Duodenal mucosa (tissue), 2 donors: ENCODE measurements at regions not wholly inside any gene's neighbourhood (a gene's known extent, or its start where the extent isn't known, plus 50 kb on each side); places are given as distances from the start of the nearest gene placed in this dataset.

Experiments used
- H3K27ac ChIP-seq: one replicate; pipeline ENCODE4 v1.7.0; 2013; ENCODE audit warnings: low read depth, low read length
- H3K27me3 ChIP-seq, 2 donors: one replicate each; pipeline ENCODE4 v1.7.0; 2013; ENCODE audit warnings: low read length in 2 of 2, control low read depth in 1 of 2; ENCODE audit not compliant: insufficient read depth in 2 of 2, control insufficient read depth in 1 of 2
- H3K36me3 ChIP-seq, 2 donors: one replicate each; pipeline ENCODE4 v1.7.0; 2013; ENCODE audit warnings: low read length in 2 of 2, control low read depth in 1 of 2; ENCODE audit not compliant: insufficient read depth in 2 of 2, control insufficient read depth in 1 of 2
- H3K4me1 ChIP-seq, 2 donors: one replicate each; pipeline ENCODE4 v1.7.0; 2013; ENCODE audit warnings: low read length in 2 of 2, control low read depth in 1 of 2; ENCODE audit not compliant: insufficient read depth in 2 of 2, control insufficient read depth in 1 of 2
- H3K4me3 ChIP-seq, 2 donors: one replicate each; pipeline ENCODE4 v1.7.0; 2013; ENCODE audit warnings: low read length in 2 of 2, low read depth in 1 of 2
- H3K9ac ChIP-seq, 2 donors: one replicate each; pipeline ENCODE4 v1.7.0; 2013; ENCODE audit warnings: low read length in 2 of 2, low read depth in 1 of 2
- H3K9me3 ChIP-seq, 2 donors: one replicate each; pipeline ENCODE4 v1.7.0; 2013; ENCODE audit warnings: low read length in 2 of 2, control low read depth in 1 of 2; ENCODE audit not compliant: control insufficient read depth in 1 of 2

- Histone ChIP-seq H3K4me3 (no peak overlapping the region), H3K9me3 (no peaks in the 10 kb centered on the region), H3K27me3 (no peaks in the 10 kb centered on the region), H3K27ac (no peak overlapping the region), H3K4me1 (no peaks in the 10 kb centered on the region), H3K36me3 (no peaks in the 10 kb centered on the region), H3K9ac (no peak overlapping the region)
These were observed 108.4 kb upstream of the SDK1 start for GRCh38 chr7:3192669-3193068.

- no peaks in the 10 kb centered on the region for H3K27me3 ChIP-seq
- H3K36me3 ChIP-seq: no peaks in the 10 kb centered on the region
- no peaks in the 10 kb centered on the region for H3K9me3 ChIP-seq
- no peak overlapping the region for H3K27ac ChIP-seq
- H3K4me3 ChIP-seq: no peak overlapping the region
- H3K4me1 ChIP-seq: no peaks in the 10 kb centered on the region
- H3K9ac ChIP-seq: no peak overlapping the region
These were observed 107.5 kb upstream of the SDK1 start for GRCh38 chr7:3193379-3194120.

GRCh38 chr7:3194501-3195141 lies 106.4 kb upstream of the SDK1 start:
- Histone ChIP-seq H3K9ac (no peak overlapping the region), H3K4me1 (no peaks in the 10 kb centered on the region), H3K27me3 (no peaks in the 10 kb centered on the region), H3K4me3 (no peak overlapping the region), H3K9me3 (no peaks in the 10 kb centered on the region), H3K27ac (no peak overlapping the region), H3K36me3 (no peaks in the 10 kb centered on the region)

GRCh38 chr7:3195160-3195559 lies 105.9 kb upstream of the SDK1 start:
- H3K27me3 ChIP-seq: no peaks in the 10 kb centered on the region
- H3K27ac ChIP-seq: no peak overlapping the region
- no peak overlapping the region for H3K9ac ChIP-seq
- no peaks in the 10 kb centered on the region for H3K4me1 ChIP-seq
- H3K9me3 ChIP-seq: no peaks in the 10 kb centered on the region
- H3K4me3 ChIP-seq: no peak overlapping the region
- H3K36me3 ChIP-seq: no peaks in the 10 kb centered on the region

- H3K4me3 ChIP-seq: no peak overlapping the region
- peaks cover 0 to 8% of the 10 kb centered on the region in 2 donors for H3K4me1 ChIP-seq
- H3K9me3 ChIP-seq: no peaks in the 10 kb centered on the region
- no peak overlapping the region for H3K9ac ChIP-seq
- H3K36me3 ChIP-seq: no peaks in the 10 kb centered on the region
- no peaks in the 10 kb centered on the region for H3K27me3 ChIP-seq
- no peak overlapping the region for H3K27ac ChIP-seq
These were observed 104.2 kb upstream of the SDK1 start for GRCh38 chr7:3196629-3197400.

GRCh38 chr7:3197567-3198213 lies 103.4 kb upstream of the SDK1 start:
- Histone ChIP-seq H3K9ac (no peak overlapping the region), H3K27ac (no peak overlapping the region), H3K4me1 (peaks cover 0 to 13% of the 10 kb centered on the region in 2 donors), H3K36me3 (no peaks in the 10 kb centered on the region), H3K4me3 (no peak overlapping the region), H3K27me3 (no peaks in the 10 kb centered on the region), H3K9me3 (no peaks in the 10 kb centered on the region)

GRCh38 chr7:3198316-3198715 lies 102.7 kb upstream of the SDK1 start:
- H3K4me1 ChIP-seq: peaks cover 0 to 13% of the 10 kb centered on the region in 2 donors
- no peak overlapping the region for H3K4me3 ChIP-seq
- H3K9ac ChIP-seq: no peak overlapping the region
- no peaks in the 10 kb centered on the region for H3K27me3 ChIP-seq
- no peak overlapping the region for H3K27ac ChIP-seq
- no peaks in the 10 kb centered on the region for H3K9me3 ChIP-seq
- no peaks in the 10 kb centered on the region for H3K36me3 ChIP-seq

GRCh38 chr7:3200504-3200903 lies 100.5 kb upstream of the SDK1 start:
- Histone ChIP-seq H3K27ac (no peak overlapping the region), H3K4me3 (no peak overlapping the region), H3K4me1 (peaks cover 0 to 13% of the 10 kb centered on the region in 2 donors), H3K9me3 (no peaks in the 10 kb centered on the region), H3K27me3 (no peaks in the 10 kb centered on the region), H3K36me3 (no peaks in the 10 kb centered on the region), H3K9ac (no peak overlapping the region)

- Histone ChIP-seq H3K4me3 (no peak overlapping the region), H3K4me1 (peaks cover 0 to 13% of the 10 kb centered on the region in 2 donors), H3K27me3 (no peaks in the 10 kb centered on the region), H3K36me3 (no peaks in the 10 kb centered on the region), H3K9ac (no peak overlapping the region), H3K27ac (no peak overlapping the region), H3K9me3 (no peaks in the 10 kb centered on the region)
These were observed 99.7 kb upstream of the SDK1 start for GRCh38 chr7:3201306-3201705.
